GM23338 (cell line): ENCODE measurements at regions not wholly inside any gene's neighbourhood (a gene's known extent, or its start where the extent isn't known, plus 50 kb on each side); places are given as distances from the start of the nearest gene placed in this dataset.

Source experiments
- ATAC-seq: fragments of 200-7000 bp; cut with Tn5 transposase; 3 replicates; pipeline ENCODE4 v1.9.1; 2020
- DNase-seq: peaks from one replicate; pipeline ENCODE4 v3.0.0-alpha.2; 2015; ENCODE audit warnings: low spot score
- H2AFZ ChIP-seq: fragments of 200-600 bp; sonication (generic); 2 replicates; pipeline ENCODE4 v1.8.0; 2016; ENCODE audit warnings: antibody characterized with exemption, mild to moderate bottlenecking, moderate library complexity
- H3F3A ChIP-seq: fragments of 200-600 bp; sonication (generic); replicated peaks from 2 replicates; pipeline ENCODE4 v1.8.0; 2017; ENCODE audit warnings: antibody characterized with exemption, mixed run types, low read depth
- H3K27ac ChIP-seq: fragments of 200-600 bp; sonication (generic); 2 replicates; pipeline ENCODE4 v1.6.1; 2016; ENCODE audit warnings: low read depth
- H3K27me3 ChIP-seq: fragments of 200-600 bp; sonication (generic); 2 replicates; pipeline ENCODE4 v1.8.0; 2016; ENCODE audit warnings: mild to moderate bottlenecking, mixed run types, moderate library complexity; ENCODE audit not compliant: insufficient read depth
- H3K36me3 ChIP-seq: fragments of 200-600 bp; sonication (generic); 2 replicates; pipeline ENCODE4 v1.8.0; 2016; ENCODE audit warnings: mild to moderate bottlenecking; ENCODE audit not compliant: insufficient read depth
- H3K4me1 ChIP-seq: fragments of 200-600 bp; sonication (generic); 2 replicates; pipeline ENCODE4 v1.8.0; 2016; ENCODE audit warnings: mild to moderate bottlenecking, moderate library complexity; ENCODE audit not compliant: insufficient read depth
- H3K4me2 ChIP-seq: fragments of 200-600 bp; sonication (generic); 2 replicates; pipeline ENCODE4 v1.7.1; 2017; ENCODE audit warnings: mixed run types
- H3K4me3 ChIP-seq: fragments of 200-600 bp; sonication (generic); 2 replicates; pipeline ENCODE4 v1.6.1; 2016; ENCODE audit warnings: mixed run types
- H3K79me2 ChIP-seq: fragments of 200-600 bp; sonication (generic); replicated peaks from 2 replicates; pipeline ENCODE4 v1.8.0; 2017; ENCODE audit warnings: mild to moderate bottlenecking; ENCODE audit not compliant: insufficient read depth
- H3K9me2 ChIP-seq: fragments of 200-600 bp; sonication (generic); 2 replicates; pipeline ENCODE4 v1.8.0; 2017; ENCODE audit not compliant: insufficient read depth
- H4K20me1 ChIP-seq: fragments of 200-600 bp; sonication (generic); replicated peaks from 2 replicates; pipeline ENCODE4 v1.8.0; 2017; ENCODE audit warnings: mild to moderate bottlenecking; ENCODE audit not compliant: insufficient read depth
- H3K27ac Mint-ChIP-seq: 2 replicates; pipeline ENCODE4 v1.8.0; 2020; ENCODE audit warnings: inconsistent platforms, mild to moderate bottlenecking, moderate library complexity, mixed read lengths
- H3K27me3 Mint-ChIP-seq: 3 replicates; pipeline ENCODE4 v1.8.0; 2022; ENCODE audit warnings: low read depth, mild to moderate bottlenecking, moderate library complexity, mixed read lengths, inconsistent platforms; ENCODE audit not compliant: insufficient read depth, poor library complexity
- H3K36me3 Mint-ChIP-seq: 3 replicates; pipeline ENCODE4 v1.8.0; 2021; ENCODE audit warnings: low read depth, mild to moderate bottlenecking, inconsistent platforms, moderate library complexity, mixed read lengths
- H3K4me1 Mint-ChIP-seq: 3 replicates; pipeline ENCODE4 v1.8.0; 2020; ENCODE audit warnings: mild to moderate bottlenecking, inconsistent platforms, mixed read lengths
- H3K4me3 Mint-ChIP-seq: 3 replicates; pipeline ENCODE4 v1.8.0; 2021; ENCODE audit warnings: moderate library complexity, mild to moderate bottlenecking, inconsistent platforms, mixed read lengths
- H3K9me3 Mint-ChIP-seq: 3 replicates; pipeline ENCODE4 v1.8.0; 2020; ENCODE audit warnings: moderate library complexity, mild to moderate bottlenecking, inconsistent platforms, mixed read lengths
- EZH2phosphoT487 ChIP-seq: fragments of 200-600 bp; sonication (generic); IDR thresholded peaks from one replicate; pipeline ENCODE4 v1.8.1; 2018; ENCODE audit warnings: antibody characterized with exemption; ENCODE audit not compliant: unreplicated experiment
- POLR2AphosphoS5 ChIP-seq: IDR thresholded peaks from 2 replicates; pipeline ENCODE4 v1.6.1; 2016; ENCODE audit warnings: antibody characterized with exemption, low read depth
- ZNF331 ChIP-seq: fragments of 250-450 bp; sonication (Bioruptor Pico); IDR thresholded peaks from 2 replicates; pipeline ENCODE4 v1.5.0; 2020; ENCODE audit warnings: low read depth, mild to moderate bottlenecking, moderate library complexity
- TF ChIP-seq, protein P1 (sequence below): IDR thresholded peaks from 2 replicates; pipeline ENCODE4 v1.6.1; 2016; ENCODE audit warnings: antibody characterized with exemption
- TF ChIP-seq, protein P2 (sequence below), 2 experiments: fragments of 200-600 bp in 1 of 2; sonication (generic) in 1 of 2; conservative IDR thresholded peaks; 2 replicates each; pipeline versions ENCODE4 v1.5.1 to v1.6.1; 2016 to 2017; ENCODE audit warnings: antibody characterized with exemption in 2 of 2, low read depth in 2 of 2, mild to moderate bottlenecking in 2 of 2, moderate library complexity in 1 of 2
- TF ChIP-seq, protein P3 (sequence below): fragments of 250-450 bp; sonication (Bioruptor Pico); IDR thresholded peaks from 2 replicates; pipeline ENCODE4 v1.5.0; 2020; ENCODE audit warnings: mild to moderate bottlenecking, moderate library complexity

DNA sequence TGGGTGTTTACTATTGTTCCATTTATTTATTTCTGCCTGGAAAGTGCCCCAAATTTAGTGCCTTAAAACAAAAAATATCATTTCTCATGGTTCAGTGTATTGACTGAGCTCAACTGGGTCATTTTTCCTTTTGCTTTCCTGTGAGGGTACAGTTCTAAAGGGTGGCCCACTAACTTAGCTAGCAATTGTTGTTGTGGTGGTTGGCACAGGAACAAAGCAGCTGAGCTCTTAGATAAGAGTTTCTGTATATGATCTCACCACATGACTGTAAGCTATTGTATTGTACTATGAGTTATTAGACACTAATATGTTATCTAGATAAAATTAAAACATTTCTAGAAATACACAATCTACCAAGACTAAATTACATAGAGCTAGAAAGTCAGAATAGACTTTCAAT lies 1283.7 kb downstream of the OTOL1 start (continued):
- TF ChIP-seq, protein P1, sequence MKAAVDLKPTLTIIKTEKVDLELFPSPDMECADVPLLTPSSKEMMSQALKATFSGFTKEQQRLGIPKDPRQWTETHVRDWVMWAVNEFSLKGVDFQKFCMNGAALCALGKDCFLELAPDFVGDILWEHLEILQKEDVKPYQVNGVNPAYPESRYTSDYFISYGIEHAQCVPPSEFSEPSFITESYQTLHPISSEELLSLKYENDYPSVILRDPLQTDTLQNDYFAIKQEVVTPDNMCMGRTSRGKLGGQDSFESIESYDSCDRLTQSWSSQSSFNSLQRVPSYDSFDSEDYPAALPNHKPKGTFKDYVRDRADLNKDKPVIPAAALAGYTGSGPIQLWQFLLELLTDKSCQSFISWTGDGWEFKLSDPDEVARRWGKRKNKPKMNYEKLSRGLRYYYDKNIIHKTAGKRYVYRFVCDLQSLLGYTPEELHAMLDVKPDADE = no peak
- no peak for TF ChIP-seq POLR2AphosphoS5

DNA sequence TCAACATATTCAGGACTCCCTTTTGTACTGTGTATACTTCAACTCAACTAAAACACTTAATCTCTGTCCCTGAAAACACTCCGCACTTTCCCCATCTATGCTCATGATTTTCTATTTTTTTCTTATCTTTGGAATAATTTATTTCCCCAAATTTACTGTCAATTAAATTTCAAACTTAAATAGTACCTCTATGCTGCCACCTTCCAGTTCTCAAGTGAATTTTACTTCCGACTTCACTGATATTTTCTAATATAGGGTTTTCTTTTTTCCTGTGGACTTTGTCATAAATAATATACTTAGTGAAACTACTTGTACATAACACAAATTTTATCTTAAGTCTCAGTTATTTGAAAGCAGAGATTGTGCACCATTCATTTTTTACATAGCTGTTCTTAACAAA lies 1303.3 kb downstream of the OTOL1 start:
- H3K9me2 ChIP-seq = no peaks in the 10 kb centered on the region
- DNase-seq (peak; percentile 8), ATAC-seq (no peak)
- H4K20me1 ChIP-seq = no peaks in the 10 kb centered on the region
- Mint-ChIP-seq H3K9me3 (no peaks in the 10 kb centered on the region), H3K4me1 (peaks cover 11% of the 10 kb centered on the region; the same call in 2 of the 3 replicates), H3K4me3 (no peak overlapping the region), H3K36me3 (peaks cover 3% of the 10 kb centered on the region; the same call in 2 of the 3 replicates), H3K27ac (no peak overlapping the region), H3K27me3 (no peaks in the 10 kb centered on the region)
- H3K4me2 ChIP-seq = no peak overlapping the region
- H3K27ac ChIP-seq = no peak overlapping the region
- no peaks in the 10 kb centered on the region for H3F3A ChIP-seq
- no peaks in the 10 kb centered on the region for H3K4me1 ChIP-seq
- H3K4me3 ChIP-seq = no peak overlapping the region
- H3K27me3 ChIP-seq = no peaks in the 10 kb centered on the region
- TF ChIP-seq, protein P2, sequence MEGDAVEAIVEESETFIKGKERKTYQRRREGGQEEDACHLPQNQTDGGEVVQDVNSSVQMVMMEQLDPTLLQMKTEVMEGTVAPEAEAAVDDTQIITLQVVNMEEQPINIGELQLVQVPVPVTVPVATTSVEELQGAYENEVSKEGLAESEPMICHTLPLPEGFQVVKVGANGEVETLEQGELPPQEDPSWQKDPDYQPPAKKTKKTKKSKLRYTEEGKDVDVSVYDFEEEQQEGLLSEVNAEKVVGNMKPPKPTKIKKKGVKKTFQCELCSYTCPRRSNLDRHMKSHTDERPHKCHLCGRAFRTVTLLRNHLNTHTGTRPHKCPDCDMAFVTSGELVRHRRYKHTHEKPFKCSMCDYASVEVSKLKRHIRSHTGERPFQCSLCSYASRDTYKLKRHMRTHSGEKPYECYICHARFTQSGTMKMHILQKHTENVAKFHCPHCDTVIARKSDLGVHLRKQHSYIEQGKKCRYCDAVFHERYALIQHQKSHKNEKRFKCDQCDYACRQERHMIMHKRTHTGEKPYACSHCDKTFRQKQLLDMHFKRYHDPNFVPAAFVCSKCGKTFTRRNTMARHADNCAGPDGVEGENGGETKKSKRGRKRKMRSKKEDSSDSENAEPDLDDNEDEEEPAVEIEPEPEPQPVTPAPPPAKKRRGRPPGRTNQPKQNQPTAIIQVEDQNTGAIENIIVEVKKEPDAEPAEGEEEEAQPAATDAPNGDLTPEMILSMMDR (conservative IDR thresholded peaks at IDR 0.05; ENCODE audit: low read depth in 2 of 2) = peak in 1 of 2 experiments; percentile 55; a peak in 3 of 4 replicates
- TF ChIP-seq, protein P1 = no peak
- H2AFZ ChIP-seq = no peak overlapping the region
- no peaks in the 10 kb centered on the region for H3K79me2 ChIP-seq
- H3K36me3 ChIP-seq = no peaks in the 10 kb centered on the region

DNA sequence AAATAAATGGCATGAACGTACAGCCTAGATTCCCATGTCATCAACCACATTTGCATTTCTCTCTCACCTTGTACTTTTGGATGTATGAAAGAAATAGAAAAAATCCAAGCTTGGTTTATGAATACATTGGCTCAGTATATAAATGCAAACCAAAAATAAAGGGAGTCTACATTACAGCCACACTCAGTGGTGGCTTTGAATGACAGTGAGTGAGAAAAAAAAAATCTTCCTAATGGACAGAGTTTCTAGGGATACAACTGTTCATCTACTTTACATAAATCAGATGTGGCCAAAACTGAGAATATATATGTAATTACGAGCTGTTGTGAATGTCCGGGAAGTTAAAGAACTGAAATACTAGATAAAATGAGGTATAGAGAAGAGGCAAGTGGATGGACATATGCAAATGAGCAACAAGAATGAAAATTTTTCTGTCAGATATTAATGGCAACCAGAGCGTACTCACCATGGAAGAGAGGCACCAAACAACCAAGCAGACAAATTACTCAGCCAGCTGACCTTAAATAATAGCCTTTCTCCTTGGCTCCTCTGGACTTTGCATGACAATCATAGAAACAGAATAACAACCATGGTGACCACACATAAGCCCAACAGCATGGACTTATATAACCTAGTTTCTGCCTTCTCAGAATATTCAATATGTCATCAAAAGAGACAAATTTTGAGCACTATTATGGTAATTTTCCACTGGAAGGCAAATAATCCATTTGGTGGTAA lies 1305.8 kb downstream of the OTOL1 start:
- no peak overlapping the region for H3K27ac Mint-ChIP-seq
- no peaks in the 10 kb centered on the region for H3K9me3 Mint-ChIP-seq
- Histone ChIP-seq H3K4me3 (no peak overlapping the region), H3K36me3 (no peaks in the 10 kb centered on the region), H3F3A (no peaks in the 10 kb centered on the region), H2AFZ (no peak overlapping the region), H3K4me1 (no peaks in the 10 kb centered on the region), H3K27me3 (no peaks in the 10 kb centered on the region), H3K4me2 (no peak overlapping the region), H3K79me2 (no peaks in the 10 kb centered on the region), H3K27ac (no peak overlapping the region), H4K20me1 (no peaks in the 10 kb centered on the region), H3K9me2 (no peaks in the 10 kb centered on the region)
- peaks cover 3% of the 10 kb centered on the region; the same call in 2 of the 3 replicates for H3K36me3 Mint-ChIP-seq
- no peaks in the 10 kb centered on the region for H3K27me3 Mint-ChIP-seq
- ATAC-seq (no peak), DNase-seq (no peak)
- H3K4me1 Mint-ChIP-seq = peaks cover 11% of the 10 kb centered on the region; the same call in 2 of the 3 replicates
- no peak overlapping the region for H3K4me3 Mint-ChIP-seq
- TF ChIP-seq, protein P3, sequence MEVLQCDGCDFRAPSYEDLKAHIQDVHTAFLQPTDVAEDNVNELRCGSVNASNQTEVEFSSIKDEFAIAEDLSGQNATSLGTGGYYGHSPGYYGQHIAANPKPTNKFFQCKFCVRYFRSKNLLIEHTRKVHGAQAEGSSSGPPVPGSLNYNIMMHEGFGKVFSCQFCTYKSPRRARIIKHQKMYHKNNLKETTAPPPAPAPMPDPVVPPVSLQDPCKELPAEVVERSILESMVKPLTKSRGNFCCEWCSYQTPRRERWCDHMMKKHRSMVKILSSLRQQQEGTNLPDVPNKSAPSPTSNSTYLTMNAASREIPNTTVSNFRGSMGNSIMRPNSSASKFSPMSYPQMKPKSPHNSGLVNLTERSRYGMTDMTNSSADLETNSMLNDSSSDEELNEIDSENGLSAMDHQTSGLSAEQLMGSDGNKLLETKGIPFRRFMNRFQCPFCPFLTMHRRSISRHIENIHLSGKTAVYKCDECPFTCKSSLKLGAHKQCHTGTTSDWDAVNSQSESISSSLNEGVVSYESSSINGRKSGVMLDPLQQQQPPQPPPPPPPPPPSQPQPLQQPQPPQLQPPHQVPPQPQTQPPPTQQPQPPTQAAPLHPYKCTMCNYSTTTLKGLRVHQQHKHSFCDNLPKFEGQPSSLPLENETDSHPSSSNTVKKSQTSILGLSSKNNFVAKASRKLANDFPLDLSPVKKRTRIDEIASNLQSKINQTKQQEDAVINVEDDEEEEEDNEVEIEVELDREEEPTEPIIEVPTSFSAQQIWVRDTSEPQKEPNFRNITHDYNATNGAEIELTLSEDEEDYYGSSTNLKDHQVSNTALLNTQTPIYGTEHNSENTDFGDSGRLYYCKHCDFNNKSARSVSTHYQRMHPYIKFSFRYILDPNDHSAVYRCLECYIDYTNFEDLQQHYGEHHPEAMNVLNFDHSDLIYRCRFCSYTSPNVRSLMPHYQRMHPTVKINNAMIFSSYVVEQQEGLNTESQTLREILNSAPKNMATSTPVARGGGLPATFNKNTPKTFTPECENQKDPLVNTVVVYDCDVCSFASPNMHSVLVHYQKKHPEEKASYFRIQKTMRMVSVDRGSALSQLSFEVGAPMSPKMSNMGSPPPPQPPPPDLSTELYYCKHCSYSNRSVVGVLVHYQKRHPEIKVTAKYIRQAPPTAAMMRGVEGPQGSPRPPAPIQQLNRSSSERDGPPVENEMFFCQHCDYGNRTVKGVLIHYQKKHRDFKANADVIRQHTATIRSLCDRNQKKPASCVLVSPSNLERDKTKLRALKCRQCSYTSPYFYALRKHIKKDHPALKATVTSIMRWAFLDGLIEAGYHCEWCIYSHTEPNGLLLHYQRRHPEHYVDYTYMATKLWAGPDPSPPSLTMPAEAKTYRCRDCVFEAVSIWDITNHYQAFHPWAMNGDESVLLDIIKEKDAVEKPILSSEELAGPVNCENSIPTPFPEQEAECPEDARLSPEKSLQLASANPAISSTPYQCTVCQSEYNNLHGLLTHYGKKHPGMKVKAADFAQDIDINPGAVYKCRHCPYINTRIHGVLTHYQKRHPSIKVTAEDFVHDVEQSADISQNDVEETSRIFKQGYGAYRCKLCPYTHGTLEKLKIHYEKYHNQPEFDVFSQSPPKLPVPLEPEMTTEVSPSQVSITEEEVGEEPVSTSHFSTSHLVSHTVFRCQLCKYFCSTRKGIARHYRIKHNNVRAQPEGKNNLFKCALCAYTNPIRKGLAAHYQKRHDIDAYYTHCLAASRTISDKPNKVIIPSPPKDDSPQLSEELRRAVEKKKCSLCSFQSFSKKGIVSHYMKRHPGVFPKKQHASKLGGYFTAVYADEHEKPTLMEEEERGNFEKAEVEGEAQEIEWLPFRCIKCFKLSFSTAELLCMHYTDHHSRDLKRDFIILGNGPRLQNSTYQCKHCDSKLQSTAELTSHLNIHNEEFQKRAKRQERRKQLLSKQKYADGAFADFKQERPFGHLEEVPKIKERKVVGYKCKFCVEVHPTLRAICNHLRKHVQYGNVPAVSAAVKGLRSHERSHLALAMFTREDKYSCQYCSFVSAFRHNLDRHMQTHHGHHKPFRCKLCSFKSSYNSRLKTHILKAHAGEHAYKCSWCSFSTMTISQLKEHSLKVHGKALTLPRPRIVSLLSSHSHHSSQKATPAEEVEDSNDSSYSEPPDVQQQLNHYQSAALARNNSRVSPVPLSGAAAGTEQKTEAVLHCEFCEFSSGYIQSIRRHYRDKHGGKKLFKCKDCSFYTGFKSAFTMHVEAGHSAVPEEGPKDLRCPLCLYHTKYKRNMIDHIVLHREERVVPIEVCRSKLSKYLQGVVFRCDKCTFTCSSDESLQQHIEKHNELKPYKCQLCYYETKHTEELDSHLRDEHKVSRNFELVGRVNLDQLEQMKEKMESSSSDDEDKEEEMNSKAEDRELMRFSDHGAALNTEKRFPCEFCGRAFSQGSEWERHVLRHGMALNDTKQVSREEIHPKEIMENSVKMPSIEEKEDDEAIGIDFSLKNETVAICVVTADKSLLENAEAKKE (CRISPR knock-in tag) = no peak
- no peak for TF ChIP-seq EZH2phosphoT487
- TF ChIP-seq, protein P1 = no peak
- no peak for TF ChIP-seq ZNF331
